IMR-90 (cell line): ENCODE measurements at regions not wholly inside any gene's neighbourhood (a gene's known extent, or its start where the extent isn't known, plus 50 kb on each side); places are given as distances from the start of the nearest gene placed in this dataset.

ENCODE experiments used
- ATAC-seq: fragments of 200-7000 bp; cut with Tn5 transposase; 2 replicates; pipeline ENCODE4 v1.9.1; 2020; ENCODE audit warnings: low read depth, mild to moderate bottlenecking, moderate library complexity
- BruUV-seq: library from RNA; stranded (reverse); fragments of 400-500 nt; replicated peaks from 2 replicates; lab custom pipeline; 2021; lab: Mats Ljungman, UMichigan
- CTCF ChIA-PET: fragments of 300-600 bp; formaldehyde crosslinking; extraction: SDS; loops from one replicate; lab custom pipeline; 2021; ENCODE audit warnings: antibody characterized with exemption; lab: Yijun Ruan, JAX
- POLR2A ChIA-PET: fragments of 300-600 bp; sonication (Branson Sonifier 250); formaldehyde crosslinking; loops from one replicate; lab custom pipeline; 2022; ENCODE audit warnings: antibody characterized with exemption; ENCODE audit not compliant: unreplicated experiment; lab: Charles Lee
- DNase-seq: peaks from one replicate; pipeline ENCODE4 v3.0.0; 2013
- H2AFZ ChIP-seq: replicated peaks from 2 replicates; pipeline ENCODE3; 2013; ENCODE audit warnings: low read length, mild to moderate bottlenecking; ENCODE audit not compliant: poor library complexity
- H2AK5ac ChIP-seq: 2 replicates; pipeline ENCODE4 v1.6.1; 2013; ENCODE audit warnings: low read depth, low read length, inconsistent platforms
- H2AK9ac ChIP-seq: replicated peaks from 2 replicates; pipeline ENCODE3; 2013; ENCODE audit warnings: mild to moderate bottlenecking, low read depth, low read length, moderate library complexity; ENCODE audit not compliant: poor library complexity
- H2BK120ac ChIP-seq: 2 replicates; pipeline ENCODE4 v1.6.1; 2013; ENCODE audit warnings: low read depth, low read length, inconsistent platforms
- H2BK15ac ChIP-seq: 3 replicates; pipeline ENCODE4 v1.6.1; 2013; ENCODE audit warnings: low read depth, low read length, inconsistent platforms
- H2BK20ac ChIP-seq: 2 replicates; pipeline ENCODE4 v1.6.1; 2013; ENCODE audit warnings: low read depth, mild to moderate bottlenecking, inconsistent platforms, low read length, moderate library complexity
- H2BK5ac ChIP-seq: 2 replicates; pipeline ENCODE4 v1.6.1; 2013; ENCODE audit warnings: mild to moderate bottlenecking, low read depth, low read length, inconsistent platforms; ENCODE audit not compliant: poor library complexity, severe bottlenecking
- H3K14ac ChIP-seq: replicated peaks from 2 replicates; pipeline ENCODE4 v1.6.1; 2013; ENCODE audit warnings: low read depth, low read length, inconsistent platforms
- H3K18ac ChIP-seq: 2 replicates; pipeline ENCODE4 v1.6.1; 2013; ENCODE audit warnings: low read depth, low read length, control low read depth
- H3K23ac ChIP-seq: 2 replicates; pipeline ENCODE4 v1.6.1; 2013; ENCODE audit warnings: low read depth, low read length, inconsistent platforms
- H3K27ac ChIP-seq: 2 replicates; pipeline ENCODE4 v1.5.1; 2013; ENCODE audit warnings: mild to moderate bottlenecking, control low read depth, low read length; ENCODE audit not compliant: insufficient read depth
- H3K27me3 ChIP-seq: 2 replicates; pipeline ENCODE4 v1.6.1; 2013; ENCODE audit warnings: low read length; ENCODE audit not compliant: control insufficient read depth, insufficient read depth
- H3K36me3 ChIP-seq: 2 replicates; pipeline ENCODE4 v1.6.1; 2013; ENCODE audit warnings: low read length, mixed read lengths; ENCODE audit not compliant: control insufficient read depth, insufficient read depth
- H3K4ac ChIP-seq: 2 replicates; pipeline ENCODE4 v1.6.1; 2013; ENCODE audit warnings: low read depth, low read length, inconsistent platforms
- H3K4me1 ChIP-seq: 2 replicates; pipeline ENCODE4 v1.6.1; 2013; ENCODE audit warnings: low read length, mixed read lengths; ENCODE audit not compliant: control insufficient read depth, insufficient read depth
- H3K4me2 ChIP-seq: 2 replicates; pipeline ENCODE4 v1.6.1; 2013; ENCODE audit warnings: low read depth, mild to moderate bottlenecking, control low read depth, low read length, moderate library complexity
- H3K4me3 ChIP-seq: 2 replicates; pipeline ENCODE4 v1.5.1; 2013; ENCODE audit warnings: low read depth, mild to moderate bottlenecking, control low read depth, low read length, moderate library complexity; ENCODE audit not compliant: insufficient read depth
- H3K56ac ChIP-seq: 2 replicates; pipeline ENCODE4 v1.6.1; 2013; ENCODE audit warnings: low read length, inconsistent platforms; ENCODE audit not compliant: insufficient read depth; ENCODE audit errors: extremely low read depth
- H3K79me1 ChIP-seq, 2 experiments: 2 replicates each; pipeline ENCODE4 v1.6.1; 2013; ENCODE audit warnings: low read length in 2 of 2, inconsistent platforms in 1 of 2, low read depth in 1 of 2
- H3K9ac ChIP-seq: 2 replicates; pipeline ENCODE4 v1.6.1; 2013; ENCODE audit warnings: low read depth, low read length, control low read depth
- H3K9me1 ChIP-seq: 2 replicates; pipeline ENCODE4 v1.6.1; 2013; ENCODE audit warnings: low read length, inconsistent platforms; ENCODE audit not compliant: insufficient read depth
- H3K9me3 ChIP-seq: 2 replicates; pipeline ENCODE4 v1.6.1; 2013; ENCODE audit warnings: low read length; ENCODE audit not compliant: control insufficient read depth, insufficient read depth
- H4K20me1 ChIP-seq: 2 replicates; pipeline ENCODE4 v1.6.1; 2013; ENCODE audit warnings: low read length, inconsistent platforms; ENCODE audit not compliant: insufficient read depth
- H4K5ac ChIP-seq: 2 replicates; pipeline ENCODE4 v1.6.1; 2013; ENCODE audit warnings: mild to moderate bottlenecking, low read depth, low read length, control low read depth
- H4K8ac ChIP-seq, 2 experiments: 2 replicates each; pipeline ENCODE4 v1.6.1; 2013; ENCODE audit warnings: low read depth in 2 of 2, low read length in 2 of 2, control low read depth in 1 of 2, inconsistent platforms in 1 of 2
- H4K91ac ChIP-seq: 2 replicates; pipeline ENCODE4 v1.6.1; 2013; ENCODE audit warnings: low read depth, low read length, inconsistent platforms; ENCODE audit not compliant: insufficient read depth
- BHLHE40 ChIP-seq: fragments of 150-350 bp; IDR thresholded peaks from 2 replicates; pipeline ENCODE4 v1.6.1; 2016; ENCODE audit warnings: mild to moderate bottlenecking, low read depth, low read length
- CEBPB ChIP-seq: IDR thresholded peaks from 2 replicates; pipeline ENCODE4 v1.6.1; 2012; ENCODE audit warnings: low read depth, low read length, improper control_type of control experiment
- CHD1 ChIP-seq: IDR thresholded peaks from 2 replicates; pipeline ENCODE4 v1.6.1; 2012; ENCODE audit warnings: low read depth, low read length, improper control_type of control experiment
- FOS ChIP-seq: fragments of 150-350 bp; IDR thresholded peaks from 2 replicates; pipeline ENCODE4 v1.6.1; 2016; ENCODE audit warnings: low read depth, low read length
- MAFK ChIP-seq: IDR thresholded peaks from 2 replicates; pipeline ENCODE4 v1.6.1; 2012; ENCODE audit warnings: low read depth, low read length, improper control_type of control experiment
- MXI1 ChIP-seq: IDR thresholded peaks from 2 replicates; pipeline ENCODE4 v1.6.1; 2012; ENCODE audit warnings: low read depth, mild to moderate bottlenecking, low read length, moderate library complexity, borderline replicate concordance
- RAD21 ChIP-seq: IDR thresholded peaks from 2 replicates; pipeline ENCODE4 v1.6.1; 2012; ENCODE audit warnings: low read length, improper control_type of control experiment
- RCOR1 ChIP-seq: IDR thresholded peaks from 2 replicates; pipeline ENCODE4 v1.6.1; 2012; ENCODE audit warnings: mild to moderate bottlenecking, low read length, improper control_type of control experiment; ENCODE audit not compliant: insufficient replicate concordance
- RFX5 ChIP-seq: IDR thresholded peaks from 2 replicates; pipeline ENCODE4 v1.8.0; 2012; ENCODE audit warnings: low read depth, mild to moderate bottlenecking, low read length, moderate library complexity
- SMC3 ChIP-seq: fragments of 150-350 bp; IDR thresholded peaks from 2 replicates; pipeline ENCODE4 v1.6.1; 2016; ENCODE audit warnings: low read depth, mild to moderate bottlenecking, antibody characterized with exemption, low read length, moderate library complexity
- WGBS, 2 experiments: methylation state at CpG; one replicate each; pipeline versions ENCODE4 v1.1.5 to v1.1.7; 2013; ENCODE audit warnings: missing lambda C conversion rate in 2 of 2; ENCODE audit not compliant: insufficient read length in 1 of 2; ENCODE audit errors: extremely low coverage in 2 of 2; 5-methylcytosine and 5-hydroxymethylcytosine counted together
- dilution Hi-C: fragments of 300-500 bp; cut with HindIII; formaldehyde crosslinking; loops from one replicate; pipeline ENCODE4 v1.14.3; 2018; ENCODE audit warnings: low sequenced_read_pairs; ENCODE audit not compliant: unreplicated experiment
- in situ Hi-C: fragments of 300-500 bp; cut with MboI; formaldehyde crosslinking; loops from 3 replicates; pipeline ENCODE4 v1.14.3; 2019; ENCODE audit warnings: low sequenced_read_pairs, inconsistent platforms, mixed read lengths
- intact Hi-C: fragments of 100-400 bp; cut with micrococcal nuclease; formaldehyde crosslinking; loops from 2 replicates; pipeline ENCODE4 v1.10.0; 2022
- TF ChIP-seq, protein P1 (sequence below): fragments of 150-350 bp; IDR thresholded peaks from 2 replicates; pipeline ENCODE4 v1.6.1; 2016; ENCODE audit warnings: low read depth, mild to moderate bottlenecking, low read length, moderate library complexity, borderline replicate concordance
- TF ChIP-seq, protein P2 (sequence below): conservative IDR thresholded peaks from 2 replicates; pipeline ENCODE4 v1.5.1; 2012; ENCODE audit warnings: mild to moderate bottlenecking, low read depth, low read length, improper control_type of control experiment

DNA sequence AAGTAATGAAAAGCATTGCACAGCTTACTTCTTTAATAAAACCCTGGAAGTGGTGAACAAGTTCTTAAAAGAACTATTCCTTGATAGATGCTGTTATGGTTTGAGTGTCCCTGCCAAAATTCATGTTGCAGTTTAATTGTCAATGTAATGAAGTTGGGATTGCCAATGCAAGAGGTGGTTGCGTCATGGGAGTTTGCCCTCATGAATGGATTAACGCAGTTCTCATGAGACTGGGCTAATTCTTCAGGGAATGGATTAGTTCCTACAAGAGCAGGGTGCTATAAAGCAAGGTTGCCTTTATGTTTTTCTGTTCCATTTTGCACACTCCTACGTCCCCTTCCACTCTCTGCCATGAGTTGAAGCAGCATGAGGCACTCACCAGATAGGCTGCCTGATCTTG lies 446.7 kb upstream of the B3GALT2 start:
- Histone ChIP-seq H3K56ac (no peak overlapping the region), H3K4ac (no peak overlapping the region), H3K18ac (no peak overlapping the region), H3K79me1 (no peaks in the 10 kb centered on the region), H2AFZ (no peak overlapping the region), H2BK120ac (no peak overlapping the region), H4K20me1 (no peaks in the 10 kb centered on the region), H3K9ac (no peak overlapping the region), H4K5ac (no peak overlapping the region), H2AK9ac (no peak overlapping the region), H3K4me1 (no peaks in the 10 kb centered on the region), H2BK5ac (no peak overlapping the region), H4K8ac (no peak overlapping the region), H3K4me2 (no peak overlapping the region), H3K23ac (no peak overlapping the region), H3K27me3 (no peaks in the 10 kb centered on the region), H3K4me3 (no peak overlapping the region), H2AK5ac (no peak overlapping the region), H4K91ac (no peak overlapping the region), H3K9me3 (no peaks in the 10 kb centered on the region), H2BK20ac (no peak overlapping the region), H3K27ac (no peak overlapping the region), H3K9me1 (0 out of 2 replicates have a peak, but pooled peaks cover 3% of the 10 kb centered on the region), H3K36me3 (no peaks in the 10 kb centered on the region), H3K14ac (no peak overlapping the region), H2BK15ac (no peak overlapping the region)
- CTCF ChIA-PET: no interaction called here
- in situ Hi-C loops (no loop called here), dilution Hi-C loops (no loop called here), intact Hi-C loops (no loop called here)
- WGBS, 2 experiments: 100% methylated on average over 1 of the region's 3 CpGs; no CpG with 5 or more reads in 1 of the 2 experiments
- ATAC-seq (no peak), DNase-seq (no peak)
- POLR2A ChIA-PET: no interaction called here
- no peak for TF ChIP-seq CEBPB
- TF ChIP-seq, protein P1, sequence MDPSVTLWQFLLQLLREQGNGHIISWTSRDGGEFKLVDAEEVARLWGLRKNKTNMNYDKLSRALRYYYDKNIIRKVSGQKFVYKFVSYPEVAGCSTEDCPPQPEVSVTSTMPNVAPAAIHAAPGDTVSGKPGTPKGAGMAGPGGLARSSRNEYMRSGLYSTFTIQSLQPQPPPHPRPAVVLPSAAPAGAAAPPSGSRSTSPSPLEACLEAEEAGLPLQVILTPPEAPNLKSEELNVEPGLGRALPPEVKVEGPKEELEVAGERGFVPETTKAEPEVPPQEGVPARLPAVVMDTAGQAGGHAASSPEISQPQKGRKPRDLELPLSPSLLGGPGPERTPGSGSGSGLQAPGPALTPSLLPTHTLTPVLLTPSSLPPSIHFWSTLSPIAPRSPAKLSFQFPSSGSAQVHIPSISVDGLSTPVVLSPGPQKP: no peak
- TF ChIP-seq RCOR1: no peak
- no peak for TF ChIP-seq FOS
- TF ChIP-seq CHD1: no peak
- TF ChIP-seq, protein P2, sequence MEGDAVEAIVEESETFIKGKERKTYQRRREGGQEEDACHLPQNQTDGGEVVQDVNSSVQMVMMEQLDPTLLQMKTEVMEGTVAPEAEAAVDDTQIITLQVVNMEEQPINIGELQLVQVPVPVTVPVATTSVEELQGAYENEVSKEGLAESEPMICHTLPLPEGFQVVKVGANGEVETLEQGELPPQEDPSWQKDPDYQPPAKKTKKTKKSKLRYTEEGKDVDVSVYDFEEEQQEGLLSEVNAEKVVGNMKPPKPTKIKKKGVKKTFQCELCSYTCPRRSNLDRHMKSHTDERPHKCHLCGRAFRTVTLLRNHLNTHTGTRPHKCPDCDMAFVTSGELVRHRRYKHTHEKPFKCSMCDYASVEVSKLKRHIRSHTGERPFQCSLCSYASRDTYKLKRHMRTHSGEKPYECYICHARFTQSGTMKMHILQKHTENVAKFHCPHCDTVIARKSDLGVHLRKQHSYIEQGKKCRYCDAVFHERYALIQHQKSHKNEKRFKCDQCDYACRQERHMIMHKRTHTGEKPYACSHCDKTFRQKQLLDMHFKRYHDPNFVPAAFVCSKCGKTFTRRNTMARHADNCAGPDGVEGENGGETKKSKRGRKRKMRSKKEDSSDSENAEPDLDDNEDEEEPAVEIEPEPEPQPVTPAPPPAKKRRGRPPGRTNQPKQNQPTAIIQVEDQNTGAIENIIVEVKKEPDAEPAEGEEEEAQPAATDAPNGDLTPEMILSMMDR: no peak
- no peak for TF ChIP-seq RAD21
- no peak for TF ChIP-seq SMC3
- no peak for TF ChIP-seq BHLHE40
- TF ChIP-seq RFX5: no peak
- no peak for TF ChIP-seq MAFK
- no peak for TF ChIP-seq MXI1
- BruUV-seq: no TSS peak
